CD14-positive monocyte (primary cell): ENCODE measurements at regions not wholly inside any gene's neighbourhood (a gene's known extent, or its start where the extent isn't known, plus 50 kb on each side); places are given as distances from the start of the nearest gene placed in this dataset.

Experiments used
- DNase-seq, 3 donors: peaks; one replicate each; pipeline ENCODE4 v3.0.0-alpha.2; 2011 to 2022
- H2AFZ ChIP-seq: 2 replicates; pipeline ENCODE4 v1.6.0; 2012; ENCODE audit warnings: mild to moderate bottlenecking, low read depth, low read length, inconsistent platforms; ENCODE audit not compliant: insufficient read depth, poor library complexity, severe bottlenecking
- H3K27ac ChIP-seq, 2 donors: 1 replicate in 1 of 2; 2 replicates in 1 of 2; pipeline ENCODE4 v1.5.1; 2012 to 2013; ENCODE audit warnings: low read length in 2 of 2, control low read depth in 1 of 2, inconsistent platforms in 1 of 2, low read depth in 1 of 2, mild to moderate bottlenecking in 1 of 2
- H3K27me3 ChIP-seq, 2 donors: one replicate each; pipeline versions ENCODE4 v1.6.0 to v1.6.1; 2011 to 2013; ENCODE audit warnings: low read length in 2 of 2; ENCODE audit not compliant: control insufficient read depth in 2 of 2, insufficient read depth in 2 of 2
- H3K36me3 ChIP-seq, 2 donors: replicated peaks in 1 of 2; 1 replicate in 1 of 2; 2 replicates in 1 of 2; pipeline versions ENCODE4 v1.5.1 to v1.6.1; 2012 to 2013; ENCODE audit warnings: low read length in 2 of 2, control low read depth in 1 of 2, inconsistent platforms in 1 of 2, mild to moderate bottlenecking in 1 of 2; ENCODE audit not compliant: insufficient read depth in 2 of 2, control insufficient read depth in 1 of 2
- H3K4me1 ChIP-seq, 2 donors: 1 replicate in 1 of 2; 2 replicates in 1 of 2; pipeline versions ENCODE4 v1.5.1 to v1.6.1; 2012 to 2013; ENCODE audit warnings: low read length in 2 of 2, control low read depth in 1 of 2, inconsistent platforms in 1 of 2, mild to moderate bottlenecking in 1 of 2, moderate library complexity in 1 of 2; ENCODE audit not compliant: insufficient read depth in 2 of 2, control insufficient read depth in 1 of 2
- H3K4me2 ChIP-seq: replicated peaks from 2 replicates; pipeline ENCODE3; 2012; ENCODE audit warnings: low read length, moderate library complexity, mild to moderate bottlenecking; ENCODE audit not compliant: poor library complexity, severe bottlenecking; ENCODE audit errors: extremely low read depth
- H3K4me3 ChIP-seq, 3 experiments: fragments of 200-600 bp in 1 of 3; sonication (generic) in 1 of 3; replicated peaks in 1 of 3; 1 replicate in 2 of 3; 2 replicates in 1 of 3; pipeline ENCODE4 v1.5.1; 2011 to 2013; ENCODE audit warnings: low read length in 3 of 3, mild to moderate bottlenecking in 3 of 3, control low read depth in 2 of 3, low read depth in 2 of 3, inconsistent platforms in 1 of 3, moderate library complexity in 1 of 3
- H3K79me2 ChIP-seq: 2 replicates; pipeline ENCODE4 v1.6.0; 2012; ENCODE audit warnings: mild to moderate bottlenecking, control low read depth, inconsistent platforms, low read length, moderate library complexity; ENCODE audit not compliant: insufficient read depth
- H3K9ac ChIP-seq: 2 replicates; pipeline ENCODE4 v1.6.0; 2017; ENCODE audit warnings: low read length, mild to moderate bottlenecking; ENCODE audit not compliant: insufficient read depth, poor library complexity, severe bottlenecking
- H3K9me3 ChIP-seq, 2 donors: replicated peaks in 1 of 2; 1 replicate in 1 of 2; 2 replicates in 1 of 2; pipeline versions ENCODE4 v1.5.1 to v1.6.1; 2012 to 2013; ENCODE audit warnings: low read length in 2 of 2, control low read depth in 1 of 2; ENCODE audit not compliant: control insufficient read depth in 1 of 2, insufficient read depth in 1 of 2
- H4K20me1 ChIP-seq: 2 replicates; pipeline ENCODE4 v1.6.0; 2012; ENCODE audit warnings: mild to moderate bottlenecking, low read length, control low read depth, moderate library complexity; ENCODE audit not compliant: insufficient read depth
- H3K27ac Mint-ChIP-seq, 7 donors: one replicate each; pipeline ENCODE4 v1.8.0; 2020; ENCODE audit warnings: mild to moderate bottlenecking in 7 of 7, mixed read lengths in 7 of 7, moderate library complexity in 6 of 7, inconsistent platforms in 2 of 7
- H3K27me3 Mint-ChIP-seq, 3 donors: one replicate each; pipeline ENCODE4 v1.8.0; 2021 to 2022; ENCODE audit warnings: low read depth in 3 of 3, mild to moderate bottlenecking in 3 of 3, mixed read lengths in 3 of 3, moderate library complexity in 3 of 3, inconsistent platforms in 1 of 3
- H3K36me3 Mint-ChIP-seq, 2 donors: one replicate each; pipeline ENCODE4 v1.8.0; 2020; ENCODE audit warnings: mixed read lengths in 2 of 2, inconsistent platforms in 1 of 2, mild to moderate bottlenecking in 1 of 2
- H3K4me1 Mint-ChIP-seq: one replicate; pipeline ENCODE4 v1.8.0; 2020; ENCODE audit warnings: mild to moderate bottlenecking, mixed read lengths
- H3K4me3 Mint-ChIP-seq, 2 donors: one replicate each; pipeline ENCODE4 v1.8.0; 2020; ENCODE audit warnings: mild to moderate bottlenecking in 2 of 2, mixed read lengths in 2 of 2, moderate library complexity in 1 of 2
- H3K9me3 Mint-ChIP-seq, 7 donors: one replicate each; pipeline ENCODE4 v1.8.0; 2020 to 2022; ENCODE audit warnings: mixed read lengths in 7 of 7, mild to moderate bottlenecking in 6 of 7, moderate library complexity in 6 of 7, inconsistent platforms in 2 of 7
- WGBS: methylation state at CpG from one replicate; pipeline ENCODE4 v1.1.5; 2013; ENCODE audit warnings: missing lambda C conversion rate; ENCODE audit not compliant: insufficient coverage; 5-methylcytosine and 5-hydroxymethylcytosine counted together
- intact Hi-C, 2 donors: fragments of 100-400 bp; cut with micrococcal nuclease; formaldehyde crosslinking; loops; one replicate each; pipeline versions ENCODE4 v1.15.0 to v1.15.1; 2023
- TF ChIP-seq, protein P1 (sequence below): fragments of 200-600 bp; IDR thresholded peaks from one replicate; pipeline ENCODE4 v1.8.0; 2022; ENCODE audit warnings: antibody characterized with exemption, mild to moderate bottlenecking

DNA sequence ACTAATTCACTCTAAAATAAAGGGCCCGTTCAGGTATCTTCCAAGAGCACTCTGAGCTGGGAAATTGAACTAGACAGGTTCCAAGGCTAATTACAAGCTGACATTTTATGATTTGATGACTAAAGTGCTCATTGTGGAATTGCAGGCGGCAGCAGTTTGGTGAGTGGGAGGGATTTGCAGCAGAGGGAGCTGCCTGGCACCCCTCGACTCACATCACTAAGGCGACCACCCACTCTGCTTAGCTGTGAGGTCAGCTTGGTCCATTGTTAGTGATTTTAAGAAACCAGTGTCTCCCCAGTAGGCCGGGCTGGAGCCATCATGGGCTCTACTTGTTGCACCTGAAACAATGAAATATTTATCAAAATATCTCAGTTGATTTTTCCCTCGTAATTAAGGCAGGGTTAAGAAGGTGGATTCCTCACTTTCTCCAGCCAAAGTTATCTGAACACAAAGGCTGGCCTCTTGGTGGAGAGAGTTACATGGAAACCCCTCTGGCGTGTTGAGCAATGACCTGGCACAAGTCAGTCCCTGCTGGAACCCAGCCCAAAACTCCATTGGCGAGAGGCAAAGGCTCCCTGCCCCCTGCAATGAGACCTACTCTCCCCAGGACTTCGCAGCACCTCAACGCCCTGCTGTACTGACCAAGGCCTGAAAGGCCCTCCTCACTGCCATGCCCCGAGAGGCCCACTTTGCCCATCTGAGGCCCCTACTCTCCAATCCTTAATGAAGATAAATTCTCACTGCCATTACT, 65.0 kb upstream of the ATP2B2 start:
- TF ChIP-seq, protein P1, sequence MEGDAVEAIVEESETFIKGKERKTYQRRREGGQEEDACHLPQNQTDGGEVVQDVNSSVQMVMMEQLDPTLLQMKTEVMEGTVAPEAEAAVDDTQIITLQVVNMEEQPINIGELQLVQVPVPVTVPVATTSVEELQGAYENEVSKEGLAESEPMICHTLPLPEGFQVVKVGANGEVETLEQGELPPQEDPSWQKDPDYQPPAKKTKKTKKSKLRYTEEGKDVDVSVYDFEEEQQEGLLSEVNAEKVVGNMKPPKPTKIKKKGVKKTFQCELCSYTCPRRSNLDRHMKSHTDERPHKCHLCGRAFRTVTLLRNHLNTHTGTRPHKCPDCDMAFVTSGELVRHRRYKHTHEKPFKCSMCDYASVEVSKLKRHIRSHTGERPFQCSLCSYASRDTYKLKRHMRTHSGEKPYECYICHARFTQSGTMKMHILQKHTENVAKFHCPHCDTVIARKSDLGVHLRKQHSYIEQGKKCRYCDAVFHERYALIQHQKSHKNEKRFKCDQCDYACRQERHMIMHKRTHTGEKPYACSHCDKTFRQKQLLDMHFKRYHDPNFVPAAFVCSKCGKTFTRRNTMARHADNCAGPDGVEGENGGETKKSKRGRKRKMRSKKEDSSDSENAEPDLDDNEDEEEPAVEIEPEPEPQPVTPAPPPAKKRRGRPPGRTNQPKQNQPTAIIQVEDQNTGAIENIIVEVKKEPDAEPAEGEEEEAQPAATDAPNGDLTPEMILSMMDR = no peak
- H3K9me3 ChIP-seq = no peaks in the 10 kb centered on the region
- H3K4me2 ChIP-seq = no peak overlapping the region
- no peak overlapping the region for H3K27ac ChIP-seq
- Mint-ChIP-seq H3K9me3 (peaks cover 0 to 4% (median 0%) of the 10 kb centered on the region in 7 donors), H3K27me3 (peaks cover 2 to 16% (median 12%) of the 10 kb centered on the region in 3 donors), H3K4me1 (no peaks in the 10 kb centered on the region), H3K36me3 (no peaks in the 10 kb centered on the region), H3K27ac (no peak overlapping the region), H3K4me3 (peak overlapping the region in 1 of 2 donors; percentile 9)
- no peaks in the 10 kb centered on the region for H3K36me3 ChIP-seq
- no peak overlapping the region for H3K9ac ChIP-seq
- no peak for DNase-seq
- no peaks in the 10 kb centered on the region for H3K79me2 ChIP-seq
- H3K4me1 ChIP-seq = no peaks in the 10 kb centered on the region
- no peak overlapping the region for H3K4me3 ChIP-seq
- 92% methylated on average over 7 of the region's 11 CpGs for WGBS
- no peaks in the 10 kb centered on the region for H3K27me3 ChIP-seq
- no peaks in the 10 kb centered on the region for H4K20me1 ChIP-seq
- no peak overlapping the region for H2AFZ ChIP-seq
- intact Hi-C loops = no loop called here

DNA sequence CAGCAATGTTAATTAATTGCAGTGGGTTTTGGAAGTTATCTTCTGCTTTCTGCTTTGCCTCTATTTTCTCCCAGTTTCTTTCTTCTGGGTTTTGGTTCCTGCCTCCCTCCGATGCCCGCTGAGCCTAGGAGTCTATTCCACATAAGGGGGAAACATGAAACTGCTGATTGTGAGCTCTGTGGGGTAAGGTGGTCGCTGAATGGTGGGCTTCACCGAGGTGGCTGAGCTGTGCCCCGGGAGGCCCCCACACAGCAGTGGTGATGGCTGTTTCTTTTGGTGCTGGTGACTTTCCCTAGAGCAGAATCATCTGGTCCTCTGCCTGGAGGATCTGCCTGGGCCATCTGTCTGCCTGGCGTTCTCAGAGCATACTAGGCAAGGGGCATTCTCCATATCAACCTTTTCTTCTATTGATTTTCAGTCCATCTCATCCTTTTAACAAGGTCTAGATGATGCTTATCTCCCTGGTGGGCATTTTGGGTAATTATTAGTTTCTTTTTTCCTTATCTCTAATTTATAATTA, 68.8 kb upstream of the ATP2B2 start:
- Histone ChIP-seq H3K4me3 (no peak overlapping the region), H2AFZ (no peak overlapping the region), H4K20me1 (no peaks in the 10 kb centered on the region), H3K4me1 (no peaks in the 10 kb centered on the region), H3K4me2 (no peak overlapping the region), H3K9ac (no peak overlapping the region), H3K36me3 (no peaks in the 10 kb centered on the region), H3K27ac (no peak overlapping the region), H3K27me3 (no peaks in the 10 kb centered on the region), H3K9me3 (no peaks in the 10 kb centered on the region), H3K79me2 (no peaks in the 10 kb centered on the region)
- H3K36me3 Mint-ChIP-seq = no peaks in the 10 kb centered on the region
- intact Hi-C loops = no loop called here
- 81% methylated on average over 3 of the region's 6 CpGs for WGBS
- TF ChIP-seq, protein P1 = no peak
- H3K4me1 Mint-ChIP-seq = no peaks in the 10 kb centered on the region
- peaks cover 0 to 4% (median 0%) of the 10 kb centered on the region in 7 donors for H3K9me3 Mint-ChIP-seq
- H3K27me3 Mint-ChIP-seq = peaks cover 2 to 12% (median 10%) of the 10 kb centered on the region in 3 donors
- no peak for DNase-seq
- H3K4me3 Mint-ChIP-seq = no peak overlapping the region
- no peak overlapping the region for H3K27ac Mint-ChIP-seq
